ENCODE measurements at regions not wholly inside any gene's neighbourhood (a gene's known extent, or its start where the extent isn't known, plus 50 kb on each side); places are given as distances from the start of the nearest gene placed in this dataset.

DNA sequence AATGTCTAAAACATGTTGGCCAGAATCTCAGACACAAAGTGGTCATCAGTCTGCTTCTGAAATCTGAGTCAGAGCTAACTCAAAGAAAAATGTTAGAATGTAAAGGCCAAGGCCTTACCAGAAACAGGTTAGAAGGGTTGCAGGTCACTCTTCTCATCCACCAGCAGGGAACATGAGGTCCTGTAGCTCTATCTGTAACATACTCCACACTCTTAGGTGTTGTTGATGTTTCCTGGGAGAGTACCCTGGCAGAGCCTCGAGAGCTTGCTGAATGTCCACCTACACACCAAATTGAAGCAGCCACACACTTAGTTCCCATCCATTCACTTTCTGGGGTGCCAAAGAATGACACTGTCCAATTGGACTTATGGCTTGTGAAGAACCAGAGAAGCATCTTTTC lies 76.6 kb upstream of the INPP4B start:
- DNase-seq (ENCODE audit: low read depth) = no peak
- TF ChIP-seq, protein P1, sequence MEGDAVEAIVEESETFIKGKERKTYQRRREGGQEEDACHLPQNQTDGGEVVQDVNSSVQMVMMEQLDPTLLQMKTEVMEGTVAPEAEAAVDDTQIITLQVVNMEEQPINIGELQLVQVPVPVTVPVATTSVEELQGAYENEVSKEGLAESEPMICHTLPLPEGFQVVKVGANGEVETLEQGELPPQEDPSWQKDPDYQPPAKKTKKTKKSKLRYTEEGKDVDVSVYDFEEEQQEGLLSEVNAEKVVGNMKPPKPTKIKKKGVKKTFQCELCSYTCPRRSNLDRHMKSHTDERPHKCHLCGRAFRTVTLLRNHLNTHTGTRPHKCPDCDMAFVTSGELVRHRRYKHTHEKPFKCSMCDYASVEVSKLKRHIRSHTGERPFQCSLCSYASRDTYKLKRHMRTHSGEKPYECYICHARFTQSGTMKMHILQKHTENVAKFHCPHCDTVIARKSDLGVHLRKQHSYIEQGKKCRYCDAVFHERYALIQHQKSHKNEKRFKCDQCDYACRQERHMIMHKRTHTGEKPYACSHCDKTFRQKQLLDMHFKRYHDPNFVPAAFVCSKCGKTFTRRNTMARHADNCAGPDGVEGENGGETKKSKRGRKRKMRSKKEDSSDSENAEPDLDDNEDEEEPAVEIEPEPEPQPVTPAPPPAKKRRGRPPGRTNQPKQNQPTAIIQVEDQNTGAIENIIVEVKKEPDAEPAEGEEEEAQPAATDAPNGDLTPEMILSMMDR (IDR thresholded peaks at IDR 0.05; ENCODE audit: control insufficient read depth, insufficient read depth, low read depth, low read length, missing control alignments) = no peak
- H3K4me3 ChIP-seq (ENCODE audit: control insufficient read depth, low read depth, low read length) = no peak overlapping the region

DNA sequence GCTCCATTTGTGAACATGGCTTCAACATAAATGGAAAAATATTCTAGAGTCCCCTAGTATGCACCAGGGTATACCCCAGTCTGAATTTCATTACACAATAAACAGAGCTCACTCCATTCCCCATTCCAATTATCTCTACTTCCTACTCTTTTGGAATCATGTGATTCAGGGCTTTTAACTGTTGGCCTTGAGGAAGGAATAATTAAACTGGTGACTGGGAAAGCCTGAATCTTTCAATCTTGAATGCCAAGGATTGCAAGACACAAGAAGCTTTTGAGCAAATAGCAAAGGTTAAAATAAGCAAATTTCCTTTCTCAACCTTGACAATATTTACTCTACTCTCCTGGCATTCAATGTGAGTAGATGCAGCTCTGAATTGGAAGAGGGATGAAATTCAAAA lies 77.5 kb upstream of the INPP4B start:
- TF ChIP-seq, protein P1 (IDR thresholded peaks at IDR 0.05; ENCODE audit: control insufficient read depth, insufficient read depth, low read depth, low read length, missing control alignments) = no peak
- no peak overlapping the region for H3K4me3 ChIP-seq (ENCODE audit: control insufficient read depth, low read depth, low read length)
- no peak for DNase-seq (ENCODE audit: low read depth)

DNA sequence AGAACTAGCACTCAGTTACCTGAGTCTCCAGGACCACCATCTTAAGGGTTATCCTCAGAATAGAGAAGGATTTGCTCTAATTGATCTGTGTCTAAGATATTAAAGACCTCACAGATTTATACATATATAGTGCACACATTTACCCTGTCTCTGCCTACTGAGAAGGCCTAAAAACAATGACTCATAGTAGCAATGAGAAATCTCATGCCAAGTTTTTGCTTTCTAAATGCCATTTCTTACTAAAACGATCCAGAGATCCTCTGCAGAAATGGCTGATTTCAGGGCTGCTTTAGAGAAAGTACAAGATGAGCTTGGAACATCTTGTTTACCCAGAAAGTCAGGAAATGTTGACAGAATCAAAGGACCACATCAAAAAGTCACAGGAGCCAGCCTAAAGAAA lies 79.1 kb upstream of the INPP4B start:
- no peak for DNase-seq (ENCODE audit: low read depth)
- no peak overlapping the region for H3K4me3 ChIP-seq (ENCODE audit: control insufficient read depth, low read depth, low read length)
- TF ChIP-seq, protein P1 (IDR thresholded peaks at IDR 0.05; ENCODE audit: control insufficient read depth, insufficient read depth, low read depth, low read length, missing control alignments) = no peak

DNA sequence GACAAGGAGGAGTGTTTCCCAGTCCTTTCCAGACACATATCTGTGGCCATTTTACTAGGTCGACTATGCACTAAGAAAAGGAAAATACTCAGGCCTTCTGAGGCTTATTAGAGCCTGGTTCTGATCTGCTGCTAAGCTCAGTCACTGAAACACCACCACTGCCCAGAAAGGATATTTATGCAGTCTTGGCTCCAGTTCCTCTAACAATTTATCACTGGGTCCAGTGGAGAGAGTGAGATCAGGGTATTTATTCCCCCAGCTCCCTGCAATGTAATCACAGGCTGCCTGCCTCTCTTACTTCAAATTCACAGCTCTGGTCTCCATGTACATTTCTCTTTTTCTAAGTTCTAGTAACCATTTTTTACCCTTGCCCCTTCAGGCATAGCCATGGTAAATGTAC lies 81.6 kb upstream of the INPP4B start:
- no peak for DNase-seq (ENCODE audit: low read depth)
- TF ChIP-seq, protein P1 (IDR thresholded peaks at IDR 0.05; ENCODE audit: control insufficient read depth, insufficient read depth, low read depth, low read length, missing control alignments) = no peak
- H3K4me3 ChIP-seq (ENCODE audit: control insufficient read depth, low read depth, low read length) = no peak overlapping the region

DNA sequence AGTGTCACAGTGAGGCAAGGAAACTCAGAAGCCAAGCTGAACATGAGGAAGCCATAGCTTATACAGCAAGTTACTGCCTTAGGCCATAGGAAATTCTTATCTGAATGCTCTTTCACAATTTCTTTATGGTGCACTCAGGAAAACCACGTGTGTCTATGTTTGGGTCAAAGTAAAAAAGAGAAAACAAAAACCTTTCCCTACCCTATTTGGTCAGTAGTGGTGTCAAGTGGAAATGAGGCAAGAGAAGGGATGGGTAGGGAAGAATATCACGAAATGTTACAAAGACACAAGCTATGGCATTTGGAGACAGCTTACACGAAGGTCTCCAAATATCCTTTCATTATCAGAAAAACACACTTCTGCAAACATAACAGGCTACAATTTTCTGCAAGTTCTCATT lies 83.4 kb upstream of the INPP4B start:
- TF ChIP-seq, protein P1 (IDR thresholded peaks at IDR 0.05; ENCODE audit: control insufficient read depth, insufficient read depth, low read depth, low read length, missing control alignments) = no peak
- DNase-seq (ENCODE audit: low read depth) = no peak
- no peak overlapping the region for H3K4me3 ChIP-seq (ENCODE audit: control insufficient read depth, low read depth, low read length)

DNA sequence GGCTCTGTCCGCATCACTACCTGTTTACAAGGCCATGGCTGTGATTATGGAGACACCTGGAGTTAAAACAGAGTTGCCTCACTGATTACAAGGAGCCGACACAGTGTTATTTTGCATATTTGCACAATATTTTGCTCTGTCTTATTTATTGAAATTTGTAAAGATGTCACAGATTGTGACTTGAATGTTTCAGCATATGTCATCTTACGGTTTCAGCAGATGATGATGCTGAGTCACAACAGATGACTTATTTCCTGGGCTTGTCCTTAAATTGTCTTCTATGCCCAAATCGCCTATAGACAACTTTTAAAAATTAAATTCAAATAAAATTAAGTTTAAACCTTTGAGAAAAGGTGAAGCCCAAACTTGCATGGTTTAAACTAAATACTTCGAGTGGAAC lies 87.1 kb upstream of the INPP4B start:
- H3K4me3 ChIP-seq (ENCODE audit: control insufficient read depth, low read depth, low read length) = no peak overlapping the region
- TF ChIP-seq, protein P1 (IDR thresholded peaks at IDR 0.05; ENCODE audit: control insufficient read depth, insufficient read depth, low read depth, low read length, missing control alignments) = no peak
- DNase-seq (ENCODE audit: low read depth) = no peak
